AG20443 (cell line): ENCODE measurements at regions not wholly inside any gene's neighbourhood (a gene's known extent, or its start where the extent isn't known, plus 50 kb on each side); places are given as distances from the start of the nearest gene placed in this dataset.
"Not testable (repeated sequence)": the region's sequence is repeated elsewhere in the genome, so short reads cannot be mapped to it uniquely, and the experiment has no call there.

Experiments used
- DNase-seq: peaks from one replicate; pipeline ENCODE4 v3.0.0; 2012; ENCODE audit warnings: low spot score, mixed read lengths

- DNase-seq, result no peak
These were observed 60.8 kb downstream of the COPRS start for GRCh38 chr17:31798205-31798724.

GRCh38 chr17:31795941-31796340 is 63.1 kb downstream of the COPRS start:
- not testable (repeated sequence) for DNase-seq

GRCh38 chr17:31794111-31794510 is 64.9 kb downstream of the COPRS start:
- no peak for DNase-seq

- DNase-seq, result not testable (repeated sequence)
These were observed 65.4 kb downstream of the COPRS start for GRCh38 chr17:31793634-31794033.

GRCh38 chr17:31792007-31792585 is 66.9 kb downstream of the COPRS start:
- DNase-seq, result peak; percentile 4

- DNase-seq, result peak; percentile 4
These were observed 69.1 kb downstream of the COPRS start for GRCh38 chr17:31789707-31790505.

GRCh38 chr17:31788956-31789355 is 70.1 kb downstream of the COPRS start:
- peak; percentile 58 for DNase-seq

- DNase-seq, result no peak
These were observed 70.5 kb downstream of the COPRS start for GRCh38 chr17:31788571-31788946.

GRCh38 chr17:31787857-31788570 is 71.0 kb downstream of the COPRS start:
- peak; percentile 94 for DNase-seq

GRCh38 chr17:31786796-31787481 is 72.1 kb downstream of the COPRS start:
- no peak for DNase-seq

GRCh38 chr17:31780483-31780882 is 78.6 kb downstream of the COPRS start:
- DNase-seq, result no peak

GRCh38 chr17:31778523-31778922 is 80.5 kb downstream of the COPRS start:
- DNase-seq, result no peak

GRCh38 chr17:31771328-31771727 is 87.7 kb downstream of the COPRS start:
- not testable (repeated sequence) for DNase-seq

GRCh38 chr17:31770501-31770900 is 88.5 kb downstream of the COPRS start:
- DNase-seq, result not testable (repeated sequence)

GRCh38 chr17:31761836-31762510 is 97.1 kb downstream of the COPRS start:
- not testable (repeated sequence) for DNase-seq

GRCh38 chr17:31758646-31759045 is 100.4 kb downstream of the COPRS start:
- peak; percentile 28 for DNase-seq

GRCh38 chr17:31757097-31757496 is 101.9 kb downstream of the COPRS start:
- DNase-seq, result no peak

GRCh38 chr17:31754239-31754945 is 104.7 kb downstream of the COPRS start:
- DNase-seq, result peak; percentile 55

- no peak for DNase-seq
These were observed 106.0 kb downstream of the COPRS start for GRCh38 chr17:31753011-31753410.

- DNase-seq, result no peak
These were observed 106.5 kb downstream of the COPRS start for GRCh38 chr17:31752584-31752983.

- no peak for DNase-seq
These were observed 108.5 kb downstream of the COPRS start for GRCh38 chr17:31750578-31750977.
